K562 (cell line): ENCODE measurements at regions not wholly inside any gene's neighbourhood (a gene's known extent, or its start where the extent isn't known, plus 50 kb on each side); places are given as distances from the start of the nearest gene placed in this dataset.

Source experiments
- ATAC-seq: fragments of 200-7000 bp; cut with Tn5 transposase; 3 replicates; pipeline ENCODE4 v1.9.1; 2020; ENCODE audit warnings: moderate library complexity
- BruUV-seq: library from RNA; stranded (reverse); fragments of 400-500 nt; replicated peaks from 2 replicates; lab custom pipeline; 2021; lab: Mats Ljungman, UMichigan
- CTCF ChIA-PET: fragments of 300-600 bp; formaldehyde crosslinking; extraction: SDS; loops from one replicate; lab custom pipeline; 2021; ENCODE audit warnings: low intra/inter-chr PET ratio; lab: Yijun Ruan, JAX
- POLR2A ChIA-PET: fragments of 300-600, 350-650 bp; sonication (Branson Sonifier 250); formaldehyde crosslinking; extraction: SDS; loops from one replicate; lab custom pipeline; 2021; ENCODE audit warnings: antibody characterized with exemption, inconsistent platforms; lab: Yijun Ruan, JAX
- DNase-seq, 4 experiments: peaks; one replicate each; pipeline versions ENCODE4 v3.0.0 to v3.0.0-alpha.2; 2011 to 2018; ENCODE audit warnings: low spot score in 3 of 4, mixed read lengths in 3 of 4; ENCODE audit errors: extremely low read depth in 1 of 4
- FAIRE-seq: peaks from 2 replicates; lab custom pipeline; 2011; peaks lifted over from hg19 to GRCh38; lab: Jason Lieb, UNC
- H2AFZ ChIP-seq: 2 replicates; pipeline ENCODE4 v1.6.0; 2011; ENCODE audit warnings: low read depth, low read length, control low read depth, inconsistent platforms
- H3K27ac ChIP-seq: fragments of 200-600 bp; 3 replicates; pipeline ENCODE4 v1.8.0; 2011; ENCODE audit warnings: low read depth, mild to moderate bottlenecking, control low read depth, inconsistent platforms, low read length, moderate library complexity, mixed read lengths; ENCODE audit errors: extremely low read depth
- H3K27me3 ChIP-seq, 2 experiments: fragments of 300-600 bp in 1 of 2; 2 replicates in 1 of 2; 3 replicates in 1 of 2; pipeline versions ENCODE4 v1.6.0 to v1.8.0; 2011; ENCODE audit warnings: inconsistent platforms in 2 of 2, low read length in 2 of 2, mild to moderate bottlenecking in 1 of 2, mixed read lengths in 1 of 2, moderate library complexity in 1 of 2; ENCODE audit not compliant: control insufficient read depth in 2 of 2, insufficient read depth in 2 of 2
- H3K36me3 ChIP-seq: fragments of 300-600 bp; 3 replicates; pipeline ENCODE4 v1.8.0; 2011; ENCODE audit warnings: mild to moderate bottlenecking, low read length, inconsistent platforms; ENCODE audit not compliant: control insufficient read depth, insufficient read depth
- H3K4me1 ChIP-seq, 2 experiments: fragments of 200-600 bp in 1 of 2; replicated peaks in 1 of 2; 2 replicates in 1 of 2; 3 replicates in 1 of 2; pipeline versions ENCODE4 v1.5.1 to v1.8.0; 2011; ENCODE audit warnings: inconsistent platforms in 2 of 2, low read length in 2 of 2, mild to moderate bottlenecking in 1 of 2, mixed read lengths in 1 of 2, moderate library complexity in 1 of 2; ENCODE audit not compliant: control insufficient read depth in 2 of 2, insufficient read depth in 2 of 2
- H3K4me2 ChIP-seq: 2 replicates; pipeline ENCODE4 v1.6.1; 2011; ENCODE audit warnings: low read length, control low read depth, inconsistent platforms, mixed read lengths; ENCODE audit not compliant: insufficient read depth
- H3K4me3 ChIP-seq: fragments of 200-600 bp; sonication (generic), shearing (Covaris generic); 2 replicates; pipeline ENCODE4 v1.5.1; 2016; ENCODE audit warnings: control low read depth, inconsistent platforms
- H3K79me2 ChIP-seq: fragments of 200-600 bp; 3 replicates; pipeline ENCODE4 v1.8.0; 2011; ENCODE audit warnings: low read length, inconsistent platforms; ENCODE audit not compliant: control insufficient read depth, insufficient read depth
- H3K9ac ChIP-seq, 2 experiments: 2 replicates each; pipeline versions ENCODE4 v1.6.0 to v1.6.1; 2011; ENCODE audit warnings: low read depth in 2 of 2, low read length in 2 of 2, control low read depth in 1 of 2, inconsistent platforms in 1 of 2, mild to moderate bottlenecking in 1 of 2, mixed read lengths in 1 of 2; ENCODE audit not compliant: insufficient read depth in 1 of 2
- H3K9me1 ChIP-seq: one replicate; pipeline ENCODE4 v1.6.0; 2011; ENCODE audit warnings: inconsistent platforms, mild to moderate bottlenecking, low read length, moderate library complexity; ENCODE audit not compliant: control insufficient read depth, insufficient read depth
- H3K9me3 ChIP-seq: replicated peaks from 2 replicates; pipeline ENCODE4 v1.5.1; 2011; ENCODE audit warnings: low read depth, low read length, inconsistent platforms; ENCODE audit not compliant: control insufficient read depth, insufficient read depth
- H4K20me1 ChIP-seq: replicated peaks from 2 replicates; pipeline ENCODE4 v1.6.1; 2011; ENCODE audit warnings: low read length, inconsistent platforms, mixed read lengths; ENCODE audit not compliant: control insufficient read depth, insufficient read depth
- ARID3A ChIP-seq: IDR thresholded peaks from 2 replicates; pipeline ENCODE4 v1.6.1; 2012; ENCODE audit warnings: low read depth, low read length, improper control_type of control experiment, borderline replicate concordance
- EP400 ChIP-seq: fragments of 450-650 bp; IDR thresholded peaks from 2 replicates; pipeline ENCODE4 v1.6.1; 2017; ENCODE audit warnings: antibody characterized with exemption, mild to moderate bottlenecking, moderate library complexity
- GABPB1 ChIP-seq: sonication (generic); formaldehyde crosslinking; IDR thresholded peaks from 2 replicates; pipeline ENCODE4 v1.8.0; 2022; ENCODE audit warnings: mild to moderate bottlenecking, missing genetic modification reagents
- NFATC3 ChIP-seq: fragments of 450-650 bp; IDR thresholded peaks from 2 replicates; pipeline ENCODE4 v1.6.1; 2017; ENCODE audit warnings: mild to moderate bottlenecking
- NFYB ChIP-seq: IDR thresholded peaks from 2 replicates; pipeline ENCODE4 v1.6.1; 2011; ENCODE audit warnings: mild to moderate bottlenecking, moderate library complexity; ENCODE audit not compliant: insufficient read length; ENCODE audit errors: extremely low read depth
- NRF1 ChIP-seq, 2 experiments: fragments of 450-650 bp; IDR thresholded peaks in 1 of 2; conservative IDR thresholded peaks in 1 of 2; 2 replicates each; pipeline ENCODE4 v1.6.1; 2014; ENCODE audit warnings: mild to moderate bottlenecking in 2 of 2
- RNF2 ChIP-seq: sonication (generic); IDR thresholded peaks from 2 replicates; pipeline ENCODE4 v1.6.1; 2016
- TBL1XR1 ChIP-seq, 2 experiments: IDR thresholded peaks; 2 replicates each; pipeline ENCODE4 v1.6.1; 2012; ENCODE audit warnings: improper control_type of control experiment in 2 of 2, low read length in 2 of 2, mild to moderate bottlenecking in 1 of 2
- ZBTB1 ChIP-seq: sonication (generic); formaldehyde crosslinking; IDR thresholded peaks from 2 replicates; pipeline ENCODE4 v1.8.1; 2023; ENCODE audit warnings: missing genetic modification reagents, low read depth, mild to moderate bottlenecking, borderline replicate concordance
- ZBTB11 ChIP-seq, 3 experiments: fragments of 200-800 bp in 1 of 3; fragments of 250-450 bp in 1 of 3; fragments of 450-650 bp in 1 of 3; sonication (Bioruptor Pico) in 1 of 3; sonication (Bioruptor generic) in 1 of 3; formaldehyde crosslinking in 1 of 3; IDR thresholded peaks; 2 replicates each; pipeline versions ENCODE4 v1.6.1 to v1.8.0; 2016 to 2022; ENCODE audit warnings: mild to moderate bottlenecking in 2 of 3, missing genetic modification characterization in 2 of 3, missing compliant biosample characterization in 1 of 3, moderate library complexity in 1 of 3
- ZBTB9 ChIP-seq: fragments of 450-650 bp; formaldehyde crosslinking; IDR thresholded peaks from 2 replicates; pipeline ENCODE4 v1.4.0; 2020; ENCODE audit warnings: mild to moderate bottlenecking, moderate library complexity
- ZEB2 ChIP-seq: fragments of 450-650 bp; IDR thresholded peaks from 2 replicates; pipeline ENCODE4 v1.6.1; 2016
- ZKSCAN1 ChIP-seq: fragments of 150-350 bp; IDR thresholded peaks from 2 replicates; pipeline ENCODE4 v1.6.1; 2016; ENCODE audit warnings: low read depth, low read length
- ZNF695 ChIP-seq: fragments of 450-650 bp; formaldehyde crosslinking; IDR thresholded peaks from 2 replicates; pipeline ENCODE4 v1.4.0; 2020; ENCODE audit warnings: mild to moderate bottlenecking, moderate library complexity
- ZNF75A ChIP-seq: fragments of 450-650 bp; formaldehyde crosslinking; IDR thresholded peaks from 2 replicates; pipeline ENCODE4 v1.4.0; 2020; ENCODE audit warnings: mild to moderate bottlenecking
- ZZZ3 ChIP-seq: fragments of 450-650 bp; IDR thresholded peaks from 2 replicates; pipeline ENCODE4 v1.6.1; 2016; ENCODE audit warnings: antibody characterized with exemption, mild to moderate bottlenecking, moderate library complexity
- WGBS: fragments of 100-300 bp; shearing (Covaris generic); methylation state at CpG from one replicate; pipeline ENCODE4 v1.1.6; 2016; ENCODE audit warnings: low coverage, mixed read lengths; ENCODE audit not compliant: insufficient coverage; ENCODE audit errors: missing lambda C conversion rate; 5-methylcytosine and 5-hydroxymethylcytosine counted together
- in situ Hi-C: fragments of 300-500 bp; cut with MboI; formaldehyde crosslinking; loops from 4 replicates; pipeline ENCODE4 v1.15.0; 2018; ENCODE audit warnings: inconsistent platforms, mixed read lengths
- intact Hi-C: fragments of 100-400 bp; cut with micrococcal nuclease; formaldehyde crosslinking; loops from 2 replicates; pipeline ENCODE4 v1.14.2; 2022

- ATAC-seq (peak; percentile 69), FAIRE-seq (peak; percentile 77), DNase-seq (peak in 2 of 4 experiments; percentile 51 to 65)
- intact Hi-C loops: no loop called here
- Histone ChIP-seq H3K27me3 (no peaks in the 10 kb centered on the region), H2AFZ (0 out of 2 replicates have a peak overlapping the region, but pooled peaks have one; percentile 14), H3K9ac (no peak overlapping the region), H3K36me3 (no peaks in the 10 kb centered on the region), H3K27ac (no peak overlapping the region), H3K4me2 (no peak overlapping the region; the same call in 1 of the 2 replicates), H3K9me1 (no peaks in the 10 kb centered on the region), H3K4me1 (peaks cover 6 to 10% of the 10 kb centered on the region in 2 experiments; a peak in 4 of 5 replicates), H3K9me3 (peaks cover 13% of the 10 kb centered on the region; the same call in 1 of the 2 replicates), H3K4me3 (no peak overlapping the region), H4K20me1 (no peaks in the 10 kb centered on the region), H3K79me2 (no peaks in the 10 kb centered on the region)
- in situ Hi-C loops: no loop called here
- no TSS peak for BruUV-seq
- CTCF ChIA-PET: no interaction called here
- 16% methylated on average over 2 of the region's 2 CpGs for WGBS
- POLR2A ChIA-PET: interaction anchor here (0.8 to 2.0 kb wide), 5 partner anchors 8 to 249 kb away, joined by 3 to 9 read pairs (median 5); no protein-coding TSS in a partner anchor
- TF ChIP-seq ZNF75A (no peak), EP400 (no peak), GABPB1 (CRISPR knock-in tag) (no peak), ZNF695 (CRISPR knock-in tag) (no peak), ZEB2 (peak; percentile 66; the same call in 1 of the 2 replicates), NFATC3 (no peak), NRF1 (conservative IDR thresholded peaks at IDR 0.05 in 1 of 2, IDR thresholded peaks at IDR 0.05 in 1 of 2) (no peak), RNF2 (no peak), ZBTB9 (CRISPR knock-in tag) (no peak), TBL1XR1 (IDR thresholded peaks at IDR 0.05; ENCODE audit: low read length in 2 of 2) (peak in 1 of 2 experiments; percentile 71; a peak in 1 of 4 replicates), ZBTB11 (CRISPR knock-in tag; IDR thresholded peaks at IDR 0.05) (no peak), NFYB (no peak), ZBTB1 (no peak), ZKSCAN1 (no peak), ZZZ3 (no peak), ARID3A (no peak)
These were observed 84.4 kb upstream of the HES1 start for GRCh38 chr3:194051366-194052149.
